ENCODE measurements at regions not wholly inside any gene's neighbourhood (a gene's known extent, or its start where the extent isn't known, plus 50 kb on each side); places are given as distances from the start of the nearest gene placed in this dataset.

- Histone ChIP-seq H3K9me3 (ENCODE audit: control insufficient read depth in 1 of 2, insufficient read depth in 1 of 2, low read depth in 1 of 2, low read length in 2 of 2) (peaks cover 6 to 21% of the 10 kb centered on the region in 2 experiments; a peak in 2 of 4 replicates), H3K4me2 (ENCODE audit: low read length) (no peak overlapping the region), H3K9ac (ENCODE audit: low read length) (no peak overlapping the region), H3K9me2 (ENCODE audit: insufficient read depth) (no peaks in the 10 kb centered on the region), H3K79me2 (ENCODE audit: insufficient read depth, low read length) (no peaks in the 10 kb centered on the region), H3K4me3 (replicated peaks in 1 of 2; ENCODE audit: low read depth in 1 of 2, low read length in 2 of 2) (no peak overlapping the region), H3K27ac (ENCODE audit: low read depth, low read length) (no peak overlapping the region), H2AFZ (ENCODE audit: low read depth, low read length, poor library complexity, severe bottlenecking) (no peak overlapping the region), H3K4me1 (ENCODE audit: control insufficient read depth in 1 of 2, insufficient read depth in 2 of 2, low read length in 2 of 2) (no peaks in the 10 kb centered on the region), H4K20me1 (ENCODE audit: insufficient read depth) (no peaks in the 10 kb centered on the region), H3K36me3 (ENCODE audit: control insufficient read depth in 1 of 2, insufficient read depth in 2 of 2, low read length in 2 of 2) (no peaks in the 10 kb centered on the region), H3K27me3 (ENCODE audit: insufficient read depth, low read length) (no peaks in the 10 kb centered on the region)
- DNase-seq (ENCODE audit: low read depth, low spot score) (no peak), ATAC-seq (no peak)
- TF ChIP-seq CBX3 (IDR thresholded peaks at IDR 0.05; ENCODE audit: low read depth) (no peak), POLR2A (IDR thresholded peaks at IDR 0.05; ENCODE audit: borderline replicate concordance, extremely low read depth, insufficient read depth, insufficient read length) (no peak), RAD21 (IDR thresholded peaks at IDR 0.05; ENCODE audit: low read depth) (no peak), ELF1 (IDR thresholded peaks at IDR 0.05; ENCODE audit: borderline replicate concordance, low read depth) (no peak), CTCF (IDR thresholded peaks at IDR 0.05 in 2 of 3, conservative IDR thresholded peaks at IDR 0.05 in 1 of 3; ENCODE audit: borderline replicate concordance in 1 of 3, insufficient read depth in 1 of 3, low read depth in 2 of 3, low read length in 2 of 3) (no peak), YY1 (IDR thresholded peaks at IDR 0.05; ENCODE audit: extremely low read depth, insufficient replicate concordance, low read depth, low read length) (no peak), ATF3 (IDR thresholded peaks at IDR 0.05) (no peak), CEBPB (IDR thresholded peaks at IDR 0.05; ENCODE audit: low read depth) (no peak), FOSL1 (IDR thresholded peaks at IDR 0.05; ENCODE audit: low read depth) (no peak), EGR1 (IDR thresholded peaks at IDR 0.05; ENCODE audit: low read depth) (no peak), SP1 (IDR thresholded peaks at IDR 0.05; ENCODE audit: low read depth) (no peak), MAX (IDR thresholded peaks at IDR 0.05) (no peak), SIN3A (IDR thresholded peaks at IDR 0.05; ENCODE audit: low read depth) (no peak), EZH2 (IDR thresholded peaks at IDR 0.05) (no peak), SRF (IDR thresholded peaks at IDR 0.05; ENCODE audit: low read depth) (no peak)
- ChIA-PET RAD21 (ENCODE audit: low non-redundant PET in 1 of 2, low total read pairs in 2 of 2, uncharacterized antibody in 2 of 2, unreplicated experiment in 2 of 2) (no interaction called here), POLR2A (no interaction called here), CTCF (no interaction called here)
- intact Hi-C loops (cut with micrococcal nuclease) = no loop called here
- BruUV-seq (replicated peaks) = no TSS peak
Observed at GRCh38 chr18:73790587-73790986, 357.0 kb downstream of the FBXO15 start.
